Neural progenitor cell (in vitro differentiated cells): ENCODE measurements at regions not wholly inside any gene's neighbourhood (a gene's known extent, or its start where the extent isn't known, plus 50 kb on each side); places are given as distances from the start of the nearest gene placed in this dataset.

Experiments
- DNase-seq: peaks from one replicate; pipeline ENCODE4 v3.0.0-alpha.2; 2016; ENCODE audit warnings: low spot score
- H2AFZ ChIP-seq: fragments of 200-600 bp; sonication (generic); replicated peaks from 2 replicates; pipeline ENCODE4 v1.6.1; 2016; ENCODE audit warnings: antibody characterized with exemption
- H3F3A ChIP-seq: fragments of 200-600 bp; sonication (generic); 2 replicates; pipeline ENCODE4 v1.6.1; 2016; ENCODE audit warnings: antibody characterized with exemption, low read depth
- H3K27ac ChIP-seq: fragments of 200-600 bp; sonication (generic); 2 replicates; pipeline ENCODE4 v1.5.1; 2016; ENCODE audit warnings: mild to moderate bottlenecking
- H3K27me3 ChIP-seq: fragments of 200-600 bp; sonication (generic); 2 replicates; pipeline ENCODE4 v1.6.1; 2016; ENCODE audit warnings: mild to moderate bottlenecking, moderate library complexity
- H3K36me3 ChIP-seq: fragments of 200-600 bp; sonication (generic); 2 replicates; pipeline ENCODE4 v1.5.1; 2016
- H3K4me1 ChIP-seq: fragments of 200-600 bp; sonication (generic); 2 replicates; pipeline ENCODE4 v1.6.1; 2016; ENCODE audit warnings: mixed run types
- H3K4me2 ChIP-seq: fragments of 200-600 bp; sonication (generic); 2 replicates; pipeline ENCODE4 v1.6.1; 2016
- H3K4me3 ChIP-seq: fragments of 200-600 bp; sonication (generic); 2 replicates; pipeline ENCODE4 v1.5.1; 2016
- H3K79me2 ChIP-seq: fragments of 200-600 bp; sonication (generic); 2 replicates; pipeline ENCODE4 v1.6.1; 2016; ENCODE audit warnings: low read depth
- H3K9ac ChIP-seq: fragments of 200-600 bp; sonication (generic); 2 replicates; pipeline ENCODE4 v1.6.1; 2016
- H3K9me3 ChIP-seq: fragments of 200-600 bp; sonication (generic); 2 replicates; pipeline ENCODE4 v1.5.1; 2016; ENCODE audit warnings: low read depth
- H4K20me1 ChIP-seq: fragments of 200-600 bp; sonication (generic); 2 replicates; pipeline ENCODE4 v1.6.1; 2016; ENCODE audit warnings: low read depth
- H3K27ac Mint-ChIP-seq: 3 replicates; pipeline ENCODE4 v1.8.0; 2021; ENCODE audit warnings: mixed read lengths
- H3K27me3 Mint-ChIP-seq: 2 replicates; pipeline ENCODE4 v1.8.0; 2022; ENCODE audit warnings: low read depth, mild to moderate bottlenecking, inconsistent platforms, moderate library complexity, mixed read lengths; ENCODE audit not compliant: insufficient read depth
- H3K36me3 Mint-ChIP-seq: 3 replicates; pipeline ENCODE4 v1.8.0; 2021; ENCODE audit warnings: mixed read lengths
- H3K4me1 Mint-ChIP-seq: 3 replicates; pipeline ENCODE4 v1.8.0; 2021; ENCODE audit warnings: mixed read lengths
- H3K4me3 Mint-ChIP-seq: 3 replicates; pipeline ENCODE4 v1.8.0; 2021; ENCODE audit warnings: mild to moderate bottlenecking, moderate library complexity, mixed read lengths
- H3K9me3 Mint-ChIP-seq: 3 replicates; pipeline ENCODE4 v1.8.0; 2020; ENCODE audit warnings: mixed read lengths
- EZH2 ChIP-seq: fragments of 200-600 bp; sonication (generic); IDR thresholded peaks from 2 replicates; pipeline ENCODE4 v1.6.1; 2017; ENCODE audit warnings: antibody characterized with exemption, mild to moderate bottlenecking, moderate library complexity
- EZH2phosphoT487 ChIP-seq: fragments of 200-600 bp; sonication (generic); IDR thresholded peaks from 2 replicates; pipeline ENCODE4 v1.6.1; 2017; ENCODE audit warnings: antibody characterized with exemption
- TF ChIP-seq, protein P1 (sequence below): fragments of 200-600 bp; sonication (generic); IDR thresholded peaks from 2 replicates; pipeline ENCODE4 v1.5.1; 2017; ENCODE audit warnings: antibody characterized with exemption, mild to moderate bottlenecking

DNA sequence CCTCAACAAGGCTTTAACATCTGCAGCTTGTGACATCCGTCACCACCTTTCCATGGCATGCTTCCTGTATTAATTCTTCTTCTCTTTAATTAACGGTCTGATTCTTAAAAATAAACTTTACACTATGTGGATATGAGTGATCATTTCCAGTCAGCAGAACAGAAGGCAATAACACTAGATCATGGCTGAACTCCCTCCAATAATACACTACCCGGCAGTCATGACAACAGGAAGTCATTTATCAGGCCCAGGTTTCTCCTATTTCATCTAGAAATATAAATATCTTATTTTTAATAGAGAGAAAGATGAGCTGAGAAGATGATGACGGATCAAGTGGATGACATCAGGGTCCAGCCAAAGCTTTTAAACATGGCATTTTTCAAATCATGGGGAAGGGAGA lies 792.2 kb downstream of the SLC4A3 start:
- no peak overlapping the region for H3K4me3 Mint-ChIP-seq

DNA sequence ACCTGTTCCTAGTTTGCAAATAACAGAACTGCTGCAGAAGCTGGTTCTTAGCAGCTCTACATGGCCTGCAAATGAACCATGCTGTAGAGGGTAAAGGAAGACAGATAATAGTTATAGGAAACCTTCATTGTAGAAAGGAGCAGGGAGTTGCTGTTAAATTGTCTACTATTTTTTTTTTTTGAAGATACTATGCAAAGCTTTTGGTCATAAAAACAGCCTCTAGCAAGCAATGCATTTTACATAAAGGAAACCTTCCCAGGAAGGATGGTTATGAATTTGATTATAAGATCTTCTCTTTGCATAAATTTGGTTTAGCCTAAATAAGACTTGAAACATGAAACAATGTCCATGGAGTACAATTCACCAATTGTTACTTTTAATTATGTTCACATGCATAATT lies 793.4 kb downstream of the SLC4A3 start:
- no peaks in the 10 kb centered on the region for H3K36me3 Mint-ChIP-seq
- Histone ChIP-seq H3K27ac (no peak overlapping the region), H3K4me3 (no peak overlapping the region), H3K79me2 (no peaks in the 10 kb centered on the region), H2AFZ (no peak overlapping the region), H3K4me2 (no peak overlapping the region), H3K9me3 (no peaks in the 10 kb centered on the region), H3K9ac (no peak overlapping the region), H4K20me1 (no peaks in the 10 kb centered on the region), H3K4me1 (peaks cover 18% of the 10 kb centered on the region), H3K27me3 (no peaks in the 10 kb centered on the region), H3K36me3 (no peaks in the 10 kb centered on the region), H3F3A (no peaks in the 10 kb centered on the region)
- no peak for TF ChIP-seq EZH2phosphoT487
- TF ChIP-seq EZH2, result no peak
- TF ChIP-seq, protein P1, sequence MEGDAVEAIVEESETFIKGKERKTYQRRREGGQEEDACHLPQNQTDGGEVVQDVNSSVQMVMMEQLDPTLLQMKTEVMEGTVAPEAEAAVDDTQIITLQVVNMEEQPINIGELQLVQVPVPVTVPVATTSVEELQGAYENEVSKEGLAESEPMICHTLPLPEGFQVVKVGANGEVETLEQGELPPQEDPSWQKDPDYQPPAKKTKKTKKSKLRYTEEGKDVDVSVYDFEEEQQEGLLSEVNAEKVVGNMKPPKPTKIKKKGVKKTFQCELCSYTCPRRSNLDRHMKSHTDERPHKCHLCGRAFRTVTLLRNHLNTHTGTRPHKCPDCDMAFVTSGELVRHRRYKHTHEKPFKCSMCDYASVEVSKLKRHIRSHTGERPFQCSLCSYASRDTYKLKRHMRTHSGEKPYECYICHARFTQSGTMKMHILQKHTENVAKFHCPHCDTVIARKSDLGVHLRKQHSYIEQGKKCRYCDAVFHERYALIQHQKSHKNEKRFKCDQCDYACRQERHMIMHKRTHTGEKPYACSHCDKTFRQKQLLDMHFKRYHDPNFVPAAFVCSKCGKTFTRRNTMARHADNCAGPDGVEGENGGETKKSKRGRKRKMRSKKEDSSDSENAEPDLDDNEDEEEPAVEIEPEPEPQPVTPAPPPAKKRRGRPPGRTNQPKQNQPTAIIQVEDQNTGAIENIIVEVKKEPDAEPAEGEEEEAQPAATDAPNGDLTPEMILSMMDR, result no peak
- H3K4me3 Mint-ChIP-seq, result no peak overlapping the region
- H3K9me3 Mint-ChIP-seq, result peaks cover 9% of the 10 kb centered on the region
- H3K4me1 Mint-ChIP-seq, result peaks cover 33% of the 10 kb centered on the region
- H3K27me3 Mint-ChIP-seq, result peaks cover 11% of the 10 kb centered on the region
- DNase-seq, result no peak
- no peak overlapping the region for H3K27ac Mint-ChIP-seq

More for the DNA sequence above, 792.2 kb downstream of the SLC4A3 start:
- no peak for DNase-seq
- Histone ChIP-seq H3F3A (no peaks in the 10 kb centered on the region), H3K4me3 (no peak overlapping the region), H3K36me3 (no peaks in the 10 kb centered on the region), H3K79me2 (no peaks in the 10 kb centered on the region), H3K9me3 (no peaks in the 10 kb centered on the region), H4K20me1 (no peaks in the 10 kb centered on the region), H3K27me3 (no peaks in the 10 kb centered on the region), H2AFZ (no peak overlapping the region), H3K4me2 (no peak overlapping the region), H3K27ac (no peak overlapping the region), H3K9ac (no peak overlapping the region), H3K4me1 (peaks cover 23% of the 10 kb centered on the region)
- Mint-ChIP-seq H3K27me3 (peaks cover 11% of the 10 kb centered on the region), H3K9me3 (peaks cover 9% of the 10 kb centered on the region), H3K36me3 (no peaks in the 10 kb centered on the region), H3K4me1 (peaks cover 41% of the 10 kb centered on the region), H3K27ac (no peak overlapping the region)
- TF ChIP-seq, protein P1, result no peak
- TF ChIP-seq EZH2 (no peak), EZH2phosphoT487 (no peak)

DNA sequence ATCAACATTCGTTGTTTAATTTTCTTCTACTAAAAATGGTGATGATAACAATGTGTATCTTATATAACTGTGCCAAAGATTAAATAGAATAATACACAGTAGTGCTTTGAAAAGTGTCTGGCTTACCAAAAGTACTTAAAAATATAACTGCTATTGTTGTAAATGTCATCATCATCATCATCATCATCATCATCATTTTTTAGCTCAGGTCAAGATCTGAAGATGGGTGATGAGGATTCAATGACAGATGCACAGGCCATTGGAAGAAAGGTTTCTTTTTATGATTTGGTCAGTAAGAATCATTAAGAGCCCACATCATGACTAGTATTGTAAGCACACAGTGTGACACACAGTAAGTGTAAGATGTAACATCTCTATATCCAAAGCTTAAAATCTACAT lies 795.2 kb downstream of the SLC4A3 start:
- Mint-ChIP-seq H3K4me3 (no peak overlapping the region), H3K4me1 (peaks cover 15% of the 10 kb centered on the region), H3K9me3 (peaks cover 7% of the 10 kb centered on the region), H3K36me3 (no peaks in the 10 kb centered on the region), H3K27ac (no peak overlapping the region), H3K27me3 (peaks cover 3% of the 10 kb centered on the region)
- Histone ChIP-seq H3K79me2 (no peaks in the 10 kb centered on the region), H3K9ac (no peak overlapping the region), H3K4me1 (peaks cover 5% of the 10 kb centered on the region), H3K9me3 (no peaks in the 10 kb centered on the region), H3K36me3 (no peaks in the 10 kb centered on the region), H3K27me3 (no peaks in the 10 kb centered on the region), H3K27ac (no peak overlapping the region), H4K20me1 (no peaks in the 10 kb centered on the region), H3F3A (no peaks in the 10 kb centered on the region), H3K4me2 (no peak overlapping the region), H3K4me3 (no peak overlapping the region), H2AFZ (no peak overlapping the region)
- TF ChIP-seq EZH2phosphoT487 (no peak), EZH2 (no peak)
- TF ChIP-seq, protein P1, result no peak
- DNase-seq, result no peak

DNA sequence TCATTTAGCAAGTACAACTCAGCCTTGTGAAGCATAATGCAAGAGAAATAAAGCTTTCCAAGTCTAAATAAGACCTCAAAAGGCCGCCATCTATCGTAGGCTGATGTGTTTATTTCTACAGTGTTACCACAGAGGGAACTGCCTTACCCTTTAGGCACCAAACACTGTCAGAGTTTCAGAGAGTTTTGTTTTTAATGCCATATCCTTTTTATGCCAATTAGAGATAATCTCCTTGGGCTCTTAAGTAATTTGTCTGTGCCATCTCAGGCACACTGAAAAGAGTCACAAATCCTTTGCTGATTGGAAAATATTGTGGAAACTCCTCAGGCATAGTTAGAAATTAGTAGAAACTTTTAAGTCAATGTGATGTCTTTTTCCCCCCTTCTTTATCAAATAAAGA lies 797.1 kb downstream of the SLC4A3 start:
- no peak for DNase-seq
- H3K4me1 ChIP-seq, result no peaks in the 10 kb centered on the region
- peaks cover 7% of the 10 kb centered on the region for H3K9me3 Mint-ChIP-seq
- no peaks in the 10 kb centered on the region for H3F3A ChIP-seq
- H3K36me3 ChIP-seq, result no peaks in the 10 kb centered on the region
- no peaks in the 10 kb centered on the region for H3K36me3 Mint-ChIP-seq
- no peak overlapping the region for H3K4me3 Mint-ChIP-seq
- no peaks in the 10 kb centered on the region for H3K27me3 Mint-ChIP-seq
- no peaks in the 10 kb centered on the region for H3K79me2 ChIP-seq
- no peak overlapping the region for H3K27ac Mint-ChIP-seq
- no peak overlapping the region for H2AFZ ChIP-seq
- TF ChIP-seq EZH2 (no peak), EZH2phosphoT487 (no peak)
- TF ChIP-seq, protein P1, result no peak
- no peak overlapping the region for H3K9ac ChIP-seq
- H4K20me1 ChIP-seq, result no peaks in the 10 kb centered on the region
- H3K27me3 ChIP-seq, result no peaks in the 10 kb centered on the region
- no peak overlapping the region for H3K4me3 ChIP-seq
- no peak overlapping the region for H3K27ac ChIP-seq
- H3K9me3 ChIP-seq, result no peaks in the 10 kb centered on the region
- no peak overlapping the region for H3K4me2 ChIP-seq
- H3K4me1 Mint-ChIP-seq, result peaks cover under 1% of the 10 kb centered on the region
